ENCODE measurements at regions not wholly inside any gene's neighbourhood (a gene's known extent, or its start where the extent isn't known, plus 50 kb on each side); places are given as distances from the start of the nearest gene placed in this dataset.

GRCh38 chr1:168893359-168893801 lies 164.4 kb upstream of the DPT start:
- H3K27ac ChIP-seq (ENCODE audit: low read depth, low read length): no peak overlapping the region
- Mint-ChIP-seq H3K4me1 (peaks cover 14% of the 10 kb centered on the region), H3K4me3 (no peak overlapping the region), H3K27me3 (ENCODE audit: insufficient read depth) (peaks cover 6% of the 10 kb centered on the region), H3K9me3 (no peaks in the 10 kb centered on the region), H3K27ac (no peak overlapping the region), H3K36me3 (ENCODE audit: low read depth) (no peaks in the 10 kb centered on the region)
- no peak for TF ChIP-seq CTCF (conservative IDR thresholded peaks at IDR 0.05)
- no peaks in the 10 kb centered on the region for H3K27me3 ChIP-seq (ENCODE audit: control insufficient read depth, insufficient read depth, low read length, poor library complexity, severe bottlenecking)
- H3K4me1 ChIP-seq (ENCODE audit: control insufficient read depth, insufficient read depth, low read length): no peaks in the 10 kb centered on the region
- no peak overlapping the region for H3K4me3 ChIP-seq (ENCODE audit: low read length)
- 95 to 98% methylated on average over 3 of the region's 3 CpGs for WGBS, 2 experiments (ENCODE audit: insufficient coverage in 1 of 2, insufficient read length in 1 of 2)
- H3K9ac ChIP-seq (ENCODE audit: extremely low read depth, low read length, poor library complexity, severe bottlenecking): no peak overlapping the region
- DNase-seq: no peak
- H3K9me3 ChIP-seq (ENCODE audit: control insufficient read depth, low read length): peaks cover 7% of the 10 kb centered on the region
- H3K36me3 ChIP-seq (ENCODE audit: control insufficient read depth, insufficient read depth, low read length): no peaks in the 10 kb centered on the region

- TF ChIP-seq CTCF (conservative IDR thresholded peaks at IDR 0.05): no peak
- H3K27ac Mint-ChIP-seq: no peak overlapping the region
- no peaks in the 10 kb centered on the region for H3K9me3 Mint-ChIP-seq
- Histone ChIP-seq H3K4me3 (ENCODE audit: low read length) (no peak overlapping the region), H3K9me3 (ENCODE audit: control insufficient read depth, low read length) (no peaks in the 10 kb centered on the region), H3K9ac (ENCODE audit: extremely low read depth, low read length, poor library complexity, severe bottlenecking) (no peak overlapping the region), H3K36me3 (ENCODE audit: control insufficient read depth, insufficient read depth, low read length) (no peaks in the 10 kb centered on the region), H3K27ac (ENCODE audit: low read depth, low read length) (no peak overlapping the region), H3K27me3 (ENCODE audit: control insufficient read depth, insufficient read depth, low read length, poor library complexity, severe bottlenecking) (no peaks in the 10 kb centered on the region), H3K4me1 (ENCODE audit: control insufficient read depth, insufficient read depth, low read length) (no peaks in the 10 kb centered on the region)
- no peak overlapping the region for H3K4me3 Mint-ChIP-seq
- 91 to 100% methylated on average over 1 to 3 of the region's 4 CpGs for WGBS, 2 experiments (ENCODE audit: insufficient coverage in 1 of 2, insufficient read length in 1 of 2)
- peaks cover 10% of the 10 kb centered on the region for H3K4me1 Mint-ChIP-seq
- no peak for DNase-seq
- H3K36me3 Mint-ChIP-seq (ENCODE audit: low read depth): no peaks in the 10 kb centered on the region
- H3K27me3 Mint-ChIP-seq (ENCODE audit: insufficient read depth): peaks cover 6% of the 10 kb centered on the region
These were observed 165.4 kb upstream of the DPT start for GRCh38 chr1:168894397-168894903.

GRCh38 chr1:168897249-168897648 lies 168.2 kb upstream of the DPT start:
- Histone ChIP-seq H3K27me3 (ENCODE audit: control insufficient read depth, insufficient read depth, low read length, poor library complexity, severe bottlenecking) (no peaks in the 10 kb centered on the region), H3K4me3 (ENCODE audit: low read length) (no peak overlapping the region), H3K4me1 (ENCODE audit: control insufficient read depth, insufficient read depth, low read length) (no peaks in the 10 kb centered on the region), H3K9ac (ENCODE audit: extremely low read depth, low read length, poor library complexity, severe bottlenecking) (no peak overlapping the region), H3K9me3 (ENCODE audit: control insufficient read depth, low read length) (no peaks in the 10 kb centered on the region), H3K36me3 (ENCODE audit: control insufficient read depth, insufficient read depth, low read length) (no peaks in the 10 kb centered on the region), H3K27ac (ENCODE audit: low read depth, low read length) (no peak overlapping the region)
- Mint-ChIP-seq H3K4me3 (no peak overlapping the region), H3K27me3 (ENCODE audit: insufficient read depth) (peaks cover 7% of the 10 kb centered on the region), H3K27ac (no peak overlapping the region), H3K9me3 (no peaks in the 10 kb centered on the region), H3K36me3 (ENCODE audit: low read depth) (no peaks in the 10 kb centered on the region), H3K4me1 (no peaks in the 10 kb centered on the region)
- no peak for DNase-seq
- 84 to 85% methylated on average over 2 of the region's 2 CpGs for WGBS, 2 experiments (ENCODE audit: insufficient coverage in 1 of 2, insufficient read length in 1 of 2)
- TF ChIP-seq CTCF (conservative IDR thresholded peaks at IDR 0.05): no peak

All from endodermal cell (in vitro differentiated cells).